ENCODE measurements at regions not wholly inside any gene's neighbourhood (a gene's known extent, or its start where the extent isn't known, plus 50 kb on each side); places are given as distances from the start of the nearest gene placed in this dataset.

GRCh38 chr3:145798696-145799537, 362.1 kb downstream of the PLOD2 start:
- Histone ChIP-seq H3K79me2 (replicated peaks; ENCODE audit: insufficient read depth) (no peaks in the 10 kb centered on the region), H3K4me1 (ENCODE audit: insufficient read depth) (peaks cover 22% of the 10 kb centered on the region), H3F3A (replicated peaks; ENCODE audit: low read depth) (no peaks in the 10 kb centered on the region), H3K9me2 (ENCODE audit: insufficient read depth) (0 out of 2 replicates have a peak, but pooled peaks cover 12% of the 10 kb centered on the region), H2AFZ (peak overlapping the region; percentile 74; the same call in 1 of the 2 replicates), H3K27me3 (ENCODE audit: insufficient read depth) (no peaks in the 10 kb centered on the region), H3K4me3 (no peak overlapping the region), H4K20me1 (replicated peaks; ENCODE audit: insufficient read depth) (no peaks in the 10 kb centered on the region), H3K27ac (ENCODE audit: low read depth) (no peak overlapping the region), H3K36me3 (ENCODE audit: insufficient read depth) (no peaks in the 10 kb centered on the region; the same call in 1 of the 2 replicates), H3K4me2 (no peak overlapping the region)
- no peak overlapping the region for H3K4me3 Mint-ChIP-seq
- H3K27ac Mint-ChIP-seq = no peak overlapping the region
- no peaks in the 10 kb centered on the region for H3K27me3 Mint-ChIP-seq (ENCODE audit: insufficient read depth, low read depth, poor library complexity)
- H3K4me1 Mint-ChIP-seq = peaks cover 25% of the 10 kb centered on the region
- TF ChIP-seq CTCF (conservative IDR thresholded peaks at IDR 0.05; ENCODE audit: low read depth in 2 of 2) (no peak), STAT1 (IDR thresholded peaks at IDR 0.05; ENCODE audit: unreplicated experiment) (no peak), CREB1 (CRISPR knock-in tag; IDR thresholded peaks at IDR 0.05; ENCODE audit: low read depth) (no peak), REST (IDR thresholded peaks at IDR 0.05; ENCODE audit: unreplicated experiment) (no peak), NANOG (IDR thresholded peaks at IDR 0.05; ENCODE audit: borderline replicate concordance) (no peak), POLR2AphosphoS5 (IDR thresholded peaks at IDR 0.05; ENCODE audit: low read depth) (no peak), ZNF331 (CRISPR knock-in tag; IDR thresholded peaks at IDR 0.05; ENCODE audit: low read depth) (no peak), EZH2 (IDR thresholded peaks at IDR 0.05; ENCODE audit: low read depth, unreplicated experiment) (no peak), JUNB (IDR thresholded peaks at IDR 0.05; ENCODE audit: unreplicated experiment) (no peak), ZNF114 (CRISPR knock-in tag; IDR thresholded peaks at IDR 0.05) (no peak), EZH2phosphoT487 (IDR thresholded peaks at IDR 0.05; ENCODE audit: unreplicated experiment) (no peak), ZNF462 (CRISPR knock-in tag; IDR thresholded peaks at IDR 0.05) (no peak), ETS1 (IDR thresholded peaks at IDR 0.05) (no peak)
- peaks cover 23% of the 10 kb centered on the region for H3K36me3 Mint-ChIP-seq (ENCODE audit: low read depth)
- DNase-seq (ENCODE audit: low spot score) (peak; percentile 12), ATAC-seq (peak; percentile 92)
- peaks cover 28% of the 10 kb centered on the region for H3K9me3 Mint-ChIP-seq
